Stimulated activated CD8-positive, alpha-beta memory T cell treated with anti-CD3 and anti-CD28 coated beads, Interleukin-7, amount 100 ng/mL, for 4 hours (primary cell): ENCODE measurements at regions not wholly inside any gene's neighbourhood (a gene's known extent, or its start where the extent isn't known, plus 50 kb on each side); places are given as distances from the start of the nearest gene placed in this dataset.

Experiments used
- DNase-seq, 2 donors: peaks; one replicate each; pipeline ENCODE4 v3.0.0-alpha.2; 2020; ENCODE audit warnings: low read depth in 2 of 2

DNA sequence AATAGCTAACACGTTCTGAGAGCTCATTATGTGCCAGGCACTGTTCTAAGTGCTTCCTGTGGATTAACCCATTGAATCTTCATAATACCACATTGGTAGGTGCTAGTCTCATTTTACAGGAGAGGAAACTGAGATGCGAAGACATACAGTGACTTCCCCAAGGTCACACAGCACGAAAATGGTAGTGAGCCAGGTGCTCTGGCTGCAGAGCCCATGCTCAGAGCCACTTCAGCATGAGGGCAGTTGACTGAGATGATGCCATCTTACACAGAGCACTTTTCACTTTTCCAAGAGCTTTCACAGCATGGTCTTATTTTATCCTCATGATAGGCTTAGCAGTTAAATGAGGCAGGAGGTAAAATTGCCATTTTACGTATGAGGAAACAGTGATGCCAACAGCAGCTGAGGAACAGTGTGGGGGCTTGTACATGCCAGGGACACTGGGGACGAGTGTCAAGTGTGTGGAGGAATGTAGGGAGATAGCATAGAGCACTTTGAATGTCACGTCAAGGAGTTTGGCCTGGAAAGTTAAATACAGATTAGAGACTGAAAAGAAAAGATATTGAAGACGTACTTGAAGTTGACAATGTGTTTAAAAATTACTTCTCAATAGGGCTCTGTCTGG is 180.0 kb downstream of the KIF4B start:
- DNase-seq: no peak

- DNase-seq: no peak
Observed at GRCh38 chr5:155200608-155201007, 187.1 kb downstream of the KIF4B start.

DNA sequence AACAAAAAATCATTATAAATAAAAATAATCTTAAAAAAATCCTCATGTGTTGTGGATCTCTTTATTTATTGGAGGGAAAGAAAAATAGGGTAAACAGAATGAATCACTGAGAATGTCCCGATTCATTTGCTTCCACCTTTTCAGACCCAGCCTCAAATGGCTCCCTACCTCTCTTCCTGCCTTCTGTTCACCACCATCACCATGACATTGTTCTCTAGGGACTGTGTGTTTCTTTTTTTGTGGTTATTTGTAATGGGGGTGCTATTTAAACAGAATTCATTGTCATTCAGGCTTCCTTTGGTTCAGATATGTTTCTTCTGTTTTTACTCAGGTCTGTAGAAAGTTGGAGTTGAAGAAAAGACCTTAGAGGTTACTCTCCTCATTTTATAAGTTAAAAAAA is 198.2 kb downstream of the KIF4B start:
- no peak for DNase-seq

DNA sequence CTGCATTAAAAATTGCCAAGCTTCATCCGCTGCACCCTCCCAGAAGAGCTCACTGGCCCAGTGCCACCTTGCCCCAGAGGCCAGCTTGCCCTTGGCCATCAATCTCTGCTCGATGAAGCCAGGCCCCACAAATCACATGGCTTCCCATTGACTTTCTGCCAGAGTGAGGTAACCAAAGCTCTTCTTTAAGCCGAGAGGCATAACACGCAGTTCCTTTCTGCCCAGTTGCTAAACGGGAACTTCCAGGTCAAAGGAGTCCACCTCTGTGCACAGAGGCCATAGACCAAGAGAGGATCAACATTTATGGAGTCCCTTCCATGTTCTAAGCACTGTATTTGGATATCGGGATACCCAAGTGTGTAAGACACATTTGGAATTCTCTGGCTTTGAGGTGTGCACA is 208.8 kb downstream of the KIF4B start:
- DNase-seq: no peak

DNA sequence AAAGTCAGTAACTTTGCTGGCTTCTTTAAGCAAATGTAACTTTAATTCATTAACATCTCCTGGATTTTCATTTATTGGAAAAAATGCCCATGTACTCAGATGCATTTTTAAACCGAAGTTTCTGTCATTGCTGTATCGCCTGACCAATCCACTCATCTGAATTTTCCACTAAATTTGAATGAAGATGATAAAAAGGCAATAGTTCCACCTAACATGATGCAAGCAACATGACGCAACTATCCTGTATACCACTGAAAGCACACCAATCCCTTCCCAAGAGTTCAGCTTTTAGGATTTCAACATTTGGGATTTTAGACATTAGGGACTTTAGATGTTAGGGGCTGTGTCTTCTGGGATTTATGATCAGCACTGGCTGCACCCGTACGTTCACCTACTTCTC is 215.6 kb downstream of the KIF4B start:
- DNase-seq: no peak

GRCh38 chr5:155239803-155240202 is 226.2 kb downstream of the KIF4B start:
- no peak for DNase-seq

- DNase-seq: no peak
Observed at GRCh38 chr5:155250596-155250995, 237.0 kb downstream of the KIF4B start.

GRCh38 chr5:155252025-155252424 is 238.5 kb downstream of the KIF4B start:
- DNase-seq: no peak

GRCh38 chr5:155252717-155253116 is 239.2 kb downstream of the KIF4B start:
- no peak for DNase-seq

DNA sequence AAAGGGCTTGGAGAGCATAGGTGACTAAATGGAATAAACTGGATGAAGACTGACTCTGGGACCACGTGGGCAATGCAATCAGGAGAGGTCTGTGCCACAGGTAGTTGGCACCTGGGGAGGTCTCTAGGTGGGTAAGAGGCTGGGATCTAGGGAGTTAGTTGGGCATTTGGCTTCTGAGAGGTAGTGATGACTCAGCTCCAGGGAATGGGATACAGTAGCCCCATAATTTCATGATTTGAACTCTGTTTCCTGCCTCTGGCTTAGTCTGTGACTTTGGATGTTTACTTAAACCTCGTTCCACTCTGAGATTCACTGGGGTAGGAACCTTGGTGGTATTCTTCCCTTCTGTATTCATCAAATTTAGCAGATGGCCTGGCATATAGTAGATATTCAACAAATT is 240.8 kb downstream of the KIF4B start:
- no peak for DNase-seq

GRCh38 chr5:155258161-155258560 is 244.6 kb downstream of the KIF4B start:
- no peak for DNase-seq

- no peak for DNase-seq
Observed at GRCh38 chr5:155259648-155260047, 246.1 kb downstream of the KIF4B start.

- no peak for DNase-seq
Observed at GRCh38 chr5:155260798-155261197, 247.2 kb downstream of the KIF4B start.

DNA sequence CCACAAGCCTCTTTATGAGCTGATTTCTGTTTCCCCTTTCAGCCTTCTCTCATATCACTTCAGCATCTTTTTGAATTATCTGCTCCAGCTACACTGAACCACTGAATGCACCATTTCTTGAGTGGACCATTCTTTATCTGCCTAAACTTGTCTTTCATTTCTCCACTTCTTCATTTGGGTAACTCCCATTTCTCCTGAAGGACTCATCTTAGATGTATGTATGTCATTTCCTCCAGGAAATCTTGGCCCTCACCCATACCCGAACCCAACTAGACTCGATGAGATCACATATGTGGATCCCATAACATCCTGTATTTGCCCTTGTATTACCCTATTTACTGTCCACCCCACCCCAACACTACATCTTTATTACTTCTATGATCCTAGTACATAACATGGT is 249.8 kb downstream of the KIF4B start:
- DNase-seq: no peak

GRCh38 chr5:155264809-155265208 is 251.3 kb downstream of the KIF4B start:
- DNase-seq: no peak

- no peak for DNase-seq
Observed at GRCh38 chr5:155268770-155269425, 255.3 kb downstream of the KIF4B start.

DNA sequence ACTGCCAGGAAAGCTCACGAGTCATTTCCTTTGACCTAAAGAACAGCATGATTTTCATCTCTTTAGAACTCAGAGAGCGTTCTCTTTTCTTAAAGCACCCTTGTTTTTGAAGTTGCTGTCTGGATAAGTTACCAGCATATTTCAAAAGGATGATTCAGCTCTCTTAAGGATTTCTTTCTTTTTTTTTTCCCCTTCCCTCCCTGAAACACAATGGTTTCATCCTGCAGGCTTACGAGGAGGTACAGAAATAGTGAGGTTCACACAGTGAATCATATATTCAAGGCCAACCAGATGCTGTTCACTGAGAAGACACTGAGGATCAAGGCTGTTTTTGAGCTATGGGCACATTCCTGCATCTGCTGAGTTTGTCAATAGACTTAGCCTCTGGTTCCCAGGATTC is 257.2 kb downstream of the KIF4B start:
- no peak for DNase-seq

GRCh38 chr5:155274484-155274883 is 260.9 kb downstream of the KIF4B start:
- no peak for DNase-seq

DNA sequence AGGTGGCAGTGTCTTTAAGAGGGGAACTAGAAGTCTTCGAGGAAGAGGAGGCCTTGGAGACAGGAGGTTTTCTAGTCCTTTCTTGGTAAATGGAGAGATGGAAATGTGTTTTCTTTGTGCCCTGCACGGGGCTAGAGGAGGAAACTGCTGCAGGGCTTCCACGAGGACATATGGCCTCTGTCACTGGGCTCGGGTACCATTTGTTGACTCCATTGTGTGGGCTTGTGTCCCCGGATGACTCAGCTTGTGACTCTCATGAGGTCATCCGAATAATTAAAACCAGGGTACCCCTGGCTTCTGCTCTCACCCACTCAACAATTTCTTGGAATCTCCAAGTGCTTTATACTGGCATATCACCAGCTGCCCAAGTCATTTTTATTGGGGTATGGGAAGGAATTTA is 261.7 kb downstream of the KIF4B start:
- no peak for DNase-seq

GRCh38 chr5:155276231-155276630 is 262.7 kb downstream of the KIF4B start:
- DNase-seq: no peak

GRCh38 chr5:155278532-155278931 is 265.0 kb downstream of the KIF4B start:
- no peak for DNase-seq

DNA sequence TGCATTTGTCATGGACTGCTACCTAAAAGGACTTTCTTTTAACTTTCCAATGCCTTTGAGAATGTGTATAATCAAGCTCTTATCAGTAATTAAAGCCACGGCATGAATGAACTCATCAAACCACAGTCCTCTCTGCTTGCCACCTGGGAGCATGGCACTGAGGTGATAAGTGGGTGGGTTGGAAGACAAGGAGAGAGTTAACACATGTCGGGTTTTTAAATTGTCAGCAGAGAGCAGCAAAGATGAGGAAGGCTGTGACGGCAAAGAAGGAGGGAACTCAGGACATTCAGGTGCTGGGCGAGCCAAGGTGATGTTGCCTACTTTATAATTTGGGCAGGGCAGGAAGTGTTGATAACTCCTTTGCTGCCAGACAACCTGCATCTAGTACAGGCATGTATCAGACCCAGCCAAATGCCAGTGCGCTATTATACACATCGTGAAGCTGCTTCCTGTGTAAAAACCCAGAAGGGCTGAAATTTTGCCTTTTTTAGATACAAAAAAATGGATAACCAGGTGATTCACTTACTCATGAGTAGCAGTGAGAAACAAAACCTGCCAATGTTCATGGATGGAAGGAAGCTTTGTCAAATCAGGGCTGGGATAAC is 269.1 kb downstream of the KIF4B start:
- DNase-seq: no peak

GRCh38 chr5:155285706-155286105 is 272.2 kb downstream of the KIF4B start:
- DNase-seq: no peak

- no peak for DNase-seq
Observed at GRCh38 chr5:155290937-155291336, 277.4 kb downstream of the KIF4B start.
